SJCRH30 (cell line): ENCODE measurements at regions not wholly inside any gene's neighbourhood (a gene's known extent, or its start where the extent isn't known, plus 50 kb on each side); places are given as distances from the start of the nearest gene placed in this dataset.

ENCODE experiments used
- DNase-seq, 2 experiments: peaks; one replicate each; pipeline ENCODE4 v3.0.0-alpha.2; 2015 to 2020
- H3K27ac ChIP-seq: fragments of 250-450 bp; sonication (Bioruptor Pico); 2 replicates; pipeline ENCODE4 v1.5.1; 2020; ENCODE audit warnings: mild to moderate bottlenecking, moderate library complexity
- H3K27me3 ChIP-seq: fragments of 250-450 bp; sonication (Bioruptor Pico); 2 replicates; pipeline ENCODE4 v1.5.1; 2020; ENCODE audit warnings: mild to moderate bottlenecking, moderate library complexity
- H3K36me3 ChIP-seq: fragments of 250-450 bp; sonication (Bioruptor Pico); 2 replicates; pipeline ENCODE4 v1.5.1; 2020; ENCODE audit warnings: mild to moderate bottlenecking, moderate library complexity
- H3K4me1 ChIP-seq: fragments of 250-450 bp; sonication (Bioruptor Pico); 2 replicates; pipeline ENCODE4 v1.5.1; 2020; ENCODE audit warnings: mild to moderate bottlenecking, moderate library complexity
- H3K4me3 ChIP-seq: fragments of 250-450 bp; sonication (Bioruptor Pico); 2 replicates; pipeline ENCODE4 v1.5.1; 2020; ENCODE audit warnings: mild to moderate bottlenecking, moderate library complexity
- H3K9me3 ChIP-seq: fragments of 250-450 bp; sonication (Bioruptor Pico); replicated peaks from 2 replicates; pipeline ENCODE4 v1.5.1; 2020; ENCODE audit warnings: mild to moderate bottlenecking, moderate library complexity

DNA sequence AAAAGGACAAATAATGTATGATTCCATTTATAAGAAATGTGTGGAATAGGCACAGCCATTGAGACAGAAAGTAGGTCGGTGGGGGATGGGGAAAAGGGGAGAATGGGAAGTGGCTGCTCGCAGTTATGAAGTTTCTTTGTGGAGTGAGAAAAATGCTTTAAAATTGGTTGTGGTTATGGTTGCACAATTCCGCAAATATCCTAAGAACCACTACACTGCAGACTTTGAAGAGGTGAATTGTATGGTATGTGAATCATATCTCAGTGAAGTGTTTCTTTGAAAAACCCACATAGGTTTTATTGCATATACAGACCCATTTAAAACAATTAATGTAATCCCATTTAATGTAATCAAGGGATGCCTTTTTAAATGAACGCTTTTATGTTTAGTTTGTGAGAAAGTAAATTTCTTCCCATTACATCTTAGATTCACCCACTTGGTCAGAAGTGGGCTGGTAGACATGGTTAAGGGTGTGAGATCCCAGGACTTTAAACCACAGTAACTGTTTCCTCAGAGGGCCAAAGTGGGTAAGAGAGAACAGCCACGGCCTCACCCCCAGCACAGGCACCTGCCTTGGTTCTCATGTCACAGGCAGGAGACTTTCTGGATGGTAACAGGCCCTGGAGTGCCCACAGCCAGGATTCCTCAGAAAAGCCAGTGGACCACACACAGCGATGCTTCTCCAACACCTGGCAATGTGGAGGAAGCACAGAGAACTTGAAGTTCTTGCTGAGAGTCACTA lies 119.3 kb upstream of the GJB6 start:
- Histone ChIP-seq H3K4me3 (no peak overlapping the region), H3K36me3 (no peaks in the 10 kb centered on the region), H3K27me3 (no peaks in the 10 kb centered on the region), H3K9me3 (no peaks in the 10 kb centered on the region), H3K27ac (no peak overlapping the region), H3K4me1 (no peaks in the 10 kb centered on the region)
- DNase-seq, result no peak

DNA sequence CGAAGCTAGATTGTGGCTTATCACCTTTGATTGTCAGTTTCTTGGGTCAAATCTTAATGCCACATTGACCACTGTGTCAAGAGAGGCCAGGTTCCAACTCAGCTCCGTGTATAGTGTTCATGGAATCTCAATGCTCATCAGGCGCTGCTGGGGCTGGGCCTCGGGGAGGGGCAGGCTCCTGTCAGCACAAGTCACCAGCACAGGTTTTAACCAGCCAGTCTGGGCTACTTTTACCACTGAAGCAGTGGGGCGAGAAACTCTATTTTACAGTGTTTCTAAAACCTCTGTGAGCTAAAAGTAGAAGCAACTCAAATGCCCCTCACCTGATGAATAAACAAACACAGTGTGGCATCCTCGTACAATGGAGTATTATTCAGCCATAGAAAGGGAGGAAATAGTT lies 118.7 kb upstream of the GJB6 start:
- Histone ChIP-seq H3K36me3 (no peaks in the 10 kb centered on the region), H3K27me3 (no peaks in the 10 kb centered on the region), H3K4me1 (no peaks in the 10 kb centered on the region), H3K9me3 (no peaks in the 10 kb centered on the region), H3K4me3 (no peak overlapping the region), H3K27ac (no peak overlapping the region)
- no peak for DNase-seq

DNA sequence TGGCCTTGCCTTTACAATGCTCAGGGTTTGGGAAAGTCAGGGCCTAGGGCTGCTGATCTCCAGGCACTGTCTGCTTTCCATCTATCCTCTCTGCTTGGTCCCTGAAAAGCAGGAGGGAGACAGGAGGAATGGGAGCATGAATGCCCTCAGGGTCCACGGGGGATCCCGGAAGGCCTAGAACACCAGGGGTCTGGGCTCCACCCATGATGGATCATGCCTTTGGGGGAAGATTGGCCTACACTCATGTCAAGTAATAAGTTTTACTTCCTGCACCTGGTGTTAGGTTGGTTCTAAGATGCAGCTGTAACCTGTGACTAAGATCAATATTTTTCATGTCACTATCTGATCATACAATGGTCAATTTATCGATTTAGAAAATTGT lies 118.3 kb upstream of the GJB6 start:
- no peak overlapping the region for H3K4me3 ChIP-seq
- H3K4me1 ChIP-seq, result no peaks in the 10 kb centered on the region
- no peaks in the 10 kb centered on the region for H3K36me3 ChIP-seq
- DNase-seq, result no peak
- no peak overlapping the region for H3K27ac ChIP-seq
- no peaks in the 10 kb centered on the region for H3K9me3 ChIP-seq
- no peaks in the 10 kb centered on the region for H3K27me3 ChIP-seq

DNA sequence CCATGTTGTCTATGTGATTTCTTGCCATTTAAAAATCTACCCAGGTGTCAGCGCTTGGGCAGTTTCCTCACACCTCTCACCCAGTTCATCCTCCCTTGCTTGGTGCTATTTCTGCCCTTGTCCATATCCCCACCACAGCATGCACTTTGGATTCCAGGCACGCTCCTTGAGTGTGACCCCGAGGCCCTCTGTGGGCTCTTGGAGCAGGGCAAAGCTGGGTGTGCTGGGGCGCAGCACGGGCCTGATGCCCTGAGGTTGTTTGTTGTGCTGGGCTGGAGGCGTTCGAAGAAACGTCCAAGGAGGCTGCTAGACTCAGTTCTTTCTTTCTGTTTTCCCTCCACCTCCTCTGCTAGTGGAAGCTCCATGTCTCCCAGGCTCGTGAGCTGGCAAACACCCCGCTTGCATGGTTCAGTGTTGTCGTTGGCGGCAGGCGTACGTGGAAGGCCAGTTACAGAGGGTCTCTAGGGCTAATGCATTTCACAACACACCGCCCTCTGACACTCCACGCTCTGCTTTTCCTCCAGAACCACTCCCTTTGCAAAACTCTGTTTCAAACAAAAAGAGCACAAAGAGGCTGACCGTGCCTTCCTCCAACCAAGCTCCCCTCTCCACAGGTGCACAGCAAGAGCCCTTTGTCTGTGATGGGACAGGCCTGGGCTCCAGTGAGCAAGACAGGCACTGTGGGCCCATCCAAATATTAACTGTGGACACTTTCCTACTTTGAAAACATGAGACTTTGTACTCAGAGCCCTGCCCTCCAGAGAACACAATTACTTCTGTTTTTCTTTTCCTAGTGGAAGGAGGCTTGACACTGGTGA lies 117.7 kb upstream of the GJB6 start:
- no peak overlapping the region for H3K4me3 ChIP-seq
- H3K27ac ChIP-seq, result no peak overlapping the region
- H3K9me3 ChIP-seq, result no peaks in the 10 kb centered on the region
- DNase-seq, result no peak
- no peaks in the 10 kb centered on the region for H3K27me3 ChIP-seq
- no peaks in the 10 kb centered on the region for H3K36me3 ChIP-seq
- no peaks in the 10 kb centered on the region for H3K4me1 ChIP-seq

DNA sequence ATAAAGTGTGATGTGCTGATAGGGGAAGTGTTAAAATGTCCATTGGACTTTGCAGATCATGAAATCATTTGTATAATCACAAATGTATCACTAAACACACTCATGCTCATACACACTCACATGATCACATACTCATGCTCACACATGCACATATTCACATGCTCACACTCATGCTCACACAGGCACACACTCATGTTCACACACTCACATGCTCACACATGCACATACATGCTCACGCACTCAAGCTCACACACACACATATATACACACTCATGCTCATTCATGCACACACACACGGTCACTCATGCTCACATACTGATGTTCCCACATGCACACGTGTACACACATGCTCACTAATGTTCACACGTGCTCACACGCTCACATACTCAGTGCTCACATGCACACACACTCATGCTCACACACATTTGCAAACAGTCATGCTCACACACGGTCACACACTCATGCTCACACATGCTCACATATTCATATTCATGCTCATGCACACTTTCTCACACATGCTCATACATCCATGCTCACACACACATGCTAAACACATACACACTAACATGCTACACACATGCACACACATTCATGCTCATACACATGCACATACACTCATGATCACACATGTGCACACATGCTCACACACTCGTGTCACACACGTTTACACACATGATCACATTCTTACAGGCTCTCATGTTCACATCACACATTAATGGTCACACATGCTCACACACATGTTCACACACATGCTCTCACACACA lies 116.7 kb upstream of the GJB6 start:
- H3K4me1 ChIP-seq, result no peaks in the 10 kb centered on the region
- DNase-seq, result no peak
- H3K9me3 ChIP-seq, result no peaks in the 10 kb centered on the region
- H3K36me3 ChIP-seq, result no peaks in the 10 kb centered on the region
- H3K27me3 ChIP-seq, result no peaks in the 10 kb centered on the region
- H3K27ac ChIP-seq, result no peak overlapping the region
- no peak overlapping the region for H3K4me3 ChIP-seq

DNA sequence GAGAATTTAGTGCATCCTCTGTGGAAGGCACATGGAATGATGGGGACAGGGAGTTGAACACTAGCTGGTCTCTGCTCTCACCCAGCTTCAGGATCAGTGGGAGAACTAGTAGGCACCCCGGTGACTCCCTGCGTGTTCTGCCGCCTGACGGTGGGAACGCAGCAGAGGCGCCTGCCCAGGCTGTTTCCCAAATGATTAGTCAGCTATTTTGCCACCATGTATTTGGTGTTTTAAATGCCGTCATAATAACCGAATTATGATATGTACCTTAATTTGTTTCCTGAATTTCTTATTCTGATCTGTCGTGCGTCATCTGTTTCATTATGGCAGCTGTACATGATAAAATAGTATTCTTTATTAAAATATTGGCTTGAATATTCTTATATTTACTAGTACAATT lies 115.9 kb upstream of the GJB6 start:
- H3K36me3 ChIP-seq, result no peaks in the 10 kb centered on the region
- H3K4me1 ChIP-seq, result no peaks in the 10 kb centered on the region
- DNase-seq, result no peak
- H3K27ac ChIP-seq, result no peak overlapping the region
- no peaks in the 10 kb centered on the region for H3K9me3 ChIP-seq
- H3K4me3 ChIP-seq, result no peak overlapping the region
- no peaks in the 10 kb centered on the region for H3K27me3 ChIP-seq

DNA sequence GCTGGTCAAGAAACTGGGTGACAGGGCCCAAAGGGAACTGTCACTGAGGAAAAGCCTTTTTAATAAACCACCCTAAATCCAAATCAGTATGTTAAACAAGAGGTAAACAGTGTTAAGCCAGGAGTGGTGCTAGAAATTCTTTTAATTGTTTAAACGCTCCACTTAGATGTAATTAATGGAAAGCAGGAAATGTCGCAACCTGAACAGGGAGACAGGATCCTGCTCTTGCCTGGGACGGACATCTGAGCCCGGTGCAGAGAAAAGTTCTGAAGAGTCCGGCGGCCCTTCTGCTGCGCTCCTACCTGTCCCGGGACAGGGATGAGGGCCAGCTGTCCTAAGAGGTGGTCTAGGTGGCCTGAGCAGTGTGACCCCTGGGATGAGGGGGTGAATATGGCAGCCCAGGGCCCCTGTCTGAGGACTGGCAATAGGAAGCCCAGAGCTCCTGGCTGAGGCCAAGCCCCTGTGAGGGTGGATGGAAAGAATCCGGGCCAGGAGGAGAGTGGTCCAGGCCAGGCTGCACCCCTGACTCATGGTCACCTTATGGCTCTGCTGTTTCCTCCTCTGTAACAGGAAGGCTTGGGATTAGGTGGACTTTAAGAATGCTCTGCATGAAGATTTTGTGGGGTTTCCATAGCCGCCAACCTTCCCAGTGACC lies 112.8 kb upstream of the GJB6 start:
- H3K4me1 ChIP-seq, result no peaks in the 10 kb centered on the region
- H3K9me3 ChIP-seq, result no peaks in the 10 kb centered on the region
- H3K27me3 ChIP-seq, result peaks cover 2% of the 10 kb centered on the region; the same call in 1 of the 2 replicates

DNA sequence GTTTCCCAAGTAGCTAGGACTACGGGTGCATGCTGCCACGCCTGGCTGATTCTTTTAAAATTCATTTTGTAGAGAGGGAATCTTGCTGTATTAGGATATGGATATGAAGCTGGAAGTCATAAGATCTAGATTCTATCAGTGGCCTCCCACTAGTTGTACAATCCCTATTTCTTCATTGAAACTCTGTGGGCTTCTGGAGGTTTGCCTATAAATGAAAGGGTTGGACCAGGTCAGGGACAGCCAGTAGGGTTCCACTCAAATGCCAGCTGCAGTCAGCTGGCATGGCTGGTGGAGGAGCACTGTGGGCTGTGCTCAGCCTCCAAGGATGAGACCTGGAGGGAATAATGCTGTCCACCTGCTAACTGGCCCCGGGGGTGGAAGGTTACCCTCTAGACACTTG lies 110.2 kb upstream of the GJB6 start:
- Histone ChIP-seq H3K27ac (no peak overlapping the region), H3K9me3 (no peaks in the 10 kb centered on the region), H3K4me1 (no peaks in the 10 kb centered on the region), H3K27me3 (peaks cover 6% of the 10 kb centered on the region; the same call in 1 of the 2 replicates), H3K36me3 (no peaks in the 10 kb centered on the region), H3K4me3 (no peak overlapping the region)
- no peak for DNase-seq

More for the DNA sequence above, 112.8 kb upstream of the GJB6 start:
- no peak overlapping the region for H3K27ac ChIP-seq
- DNase-seq, result no peak
- no peak overlapping the region for H3K4me3 ChIP-seq
- no peaks in the 10 kb centered on the region for H3K36me3 ChIP-seq

DNA sequence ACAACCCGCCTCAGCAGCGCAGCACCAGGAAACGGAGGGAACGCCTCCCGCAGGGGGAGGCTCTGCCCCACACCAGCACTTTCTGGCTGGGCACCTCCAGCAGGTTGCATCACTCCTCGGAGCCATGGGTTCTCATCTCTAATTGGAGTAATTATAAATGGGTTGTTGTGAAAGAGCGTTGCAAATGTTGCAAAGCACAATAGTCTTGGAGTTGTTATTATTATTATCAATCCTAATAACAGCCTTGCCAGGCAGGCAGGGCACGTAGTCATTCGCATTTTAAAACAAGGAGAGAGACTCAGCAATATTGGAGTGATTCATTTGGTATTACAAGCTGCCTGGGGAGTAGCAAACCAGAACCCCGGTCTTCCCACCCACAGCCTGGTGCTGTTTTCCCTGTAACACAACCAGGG lies 108.6 kb upstream of the GJB6 start:
- DNase-seq, result no peak

DNA sequence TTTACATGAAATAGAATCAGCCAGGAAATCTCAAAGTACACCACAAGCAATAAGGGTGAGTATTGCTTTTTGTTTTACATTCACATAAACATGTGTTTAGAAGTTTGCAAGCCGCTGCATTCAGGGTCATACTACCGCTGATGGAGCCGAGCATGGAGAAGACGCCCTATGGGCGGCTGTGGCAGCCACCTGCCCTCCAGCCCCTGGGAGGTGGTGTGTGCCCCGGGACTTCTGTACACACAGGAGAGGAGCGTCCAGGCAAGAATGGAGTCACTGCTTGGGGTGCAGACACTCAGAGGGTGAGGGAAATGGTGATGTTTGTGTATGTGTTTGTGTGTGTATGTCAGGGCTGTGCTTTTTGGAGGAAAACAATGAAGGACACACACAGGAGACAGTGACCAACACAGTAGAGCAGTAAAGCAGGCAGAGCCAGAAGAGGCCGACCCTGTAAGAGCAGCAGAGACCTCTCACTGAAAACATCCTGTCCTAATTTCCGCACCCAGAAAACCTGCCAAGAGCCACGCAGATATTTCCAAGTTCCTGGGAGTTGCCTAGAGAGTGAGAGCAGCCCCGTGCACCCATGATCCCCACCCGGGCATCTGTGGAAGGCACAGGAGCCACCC lies 108.1 kb upstream of the GJB6 start:
- Histone ChIP-seq H3K4me3 (no peak overlapping the region), H3K27me3 (peaks cover 6% of the 10 kb centered on the region; the same call in 1 of the 2 replicates), H3K36me3 (no peaks in the 10 kb centered on the region), H3K27ac (no peak overlapping the region), H3K4me1 (no peaks in the 10 kb centered on the region), H3K9me3 (no peaks in the 10 kb centered on the region)
- no peak for DNase-seq

More for the DNA sequence above, 108.6 kb upstream of the GJB6 start:
- Histone ChIP-seq H3K27me3 (peaks cover 6% of the 10 kb centered on the region; the same call in 1 of the 2 replicates), H3K4me1 (no peaks in the 10 kb centered on the region), H3K4me3 (no peak overlapping the region), H3K9me3 (no peaks in the 10 kb centered on the region), H3K36me3 (no peaks in the 10 kb centered on the region), H3K27ac (no peak overlapping the region)

DNA sequence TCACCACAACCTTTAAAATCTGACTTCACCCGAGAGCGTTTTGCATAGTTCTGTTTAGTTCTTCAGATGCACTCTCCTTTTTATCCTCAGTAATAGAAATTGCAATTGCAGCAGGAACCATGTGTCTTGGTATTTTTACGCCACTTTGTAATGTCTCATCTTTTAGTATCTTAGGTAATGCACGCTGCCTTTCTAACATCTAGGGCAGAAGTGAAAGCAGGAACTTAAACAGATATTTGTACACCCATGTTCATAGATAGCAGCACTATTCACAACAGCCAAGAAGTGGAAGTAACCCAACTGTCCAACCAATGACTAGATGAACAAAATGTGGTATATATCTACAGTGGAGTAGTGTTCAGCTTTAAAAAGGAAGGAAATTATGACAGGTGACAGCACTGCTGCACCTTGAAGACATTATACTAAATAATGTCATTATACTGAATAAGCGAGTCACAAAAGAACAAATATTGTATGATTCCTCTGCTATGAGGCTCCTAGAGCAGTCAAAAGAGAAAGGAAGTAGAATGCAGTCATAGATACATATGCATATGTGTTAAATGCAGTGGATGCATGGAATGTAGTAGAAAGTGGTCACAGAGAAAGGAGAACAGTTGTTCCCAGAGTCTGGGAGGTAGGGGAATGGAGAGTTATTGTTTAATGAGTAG lies 105.9 kb upstream of the GJB6 start:
- no peaks in the 10 kb centered on the region for H3K36me3 ChIP-seq
- peaks cover 6% of the 10 kb centered on the region; the same call in 1 of the 2 replicates for H3K27me3 ChIP-seq
- no peaks in the 10 kb centered on the region for H3K9me3 ChIP-seq
- no peak overlapping the region for H3K4me3 ChIP-seq
- no peak for DNase-seq
- H3K27ac ChIP-seq, result no peak overlapping the region
- no peaks in the 10 kb centered on the region for H3K4me1 ChIP-seq

DNA sequence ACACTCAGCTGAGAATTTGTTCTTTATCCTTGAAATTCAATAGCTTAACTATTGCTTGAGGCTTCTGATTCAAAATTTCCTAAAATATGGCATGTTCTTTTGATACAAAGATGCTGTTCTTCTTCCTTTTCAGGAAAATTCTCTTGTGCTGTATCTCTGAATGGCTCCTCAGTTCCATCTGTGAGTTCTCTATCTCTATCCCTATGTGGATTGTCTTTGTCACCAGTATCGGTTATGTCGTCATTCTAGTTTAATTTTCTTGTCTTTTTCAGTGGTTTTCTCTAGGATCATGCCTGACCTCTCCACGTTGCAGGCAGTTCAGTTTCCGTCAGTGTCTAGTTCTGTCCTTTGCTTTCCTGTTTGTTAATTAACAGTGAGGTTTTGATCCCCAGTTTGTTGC lies 104.6 kb upstream of the GJB6 start:
- Histone ChIP-seq H3K36me3 (no peaks in the 10 kb centered on the region), H3K4me1 (no peaks in the 10 kb centered on the region), H3K4me3 (no peak overlapping the region), H3K9me3 (no peaks in the 10 kb centered on the region), H3K27ac (no peak overlapping the region), H3K27me3 (peaks cover 6% of the 10 kb centered on the region; the same call in 1 of the 2 replicates)
- no peak for DNase-seq

DNA sequence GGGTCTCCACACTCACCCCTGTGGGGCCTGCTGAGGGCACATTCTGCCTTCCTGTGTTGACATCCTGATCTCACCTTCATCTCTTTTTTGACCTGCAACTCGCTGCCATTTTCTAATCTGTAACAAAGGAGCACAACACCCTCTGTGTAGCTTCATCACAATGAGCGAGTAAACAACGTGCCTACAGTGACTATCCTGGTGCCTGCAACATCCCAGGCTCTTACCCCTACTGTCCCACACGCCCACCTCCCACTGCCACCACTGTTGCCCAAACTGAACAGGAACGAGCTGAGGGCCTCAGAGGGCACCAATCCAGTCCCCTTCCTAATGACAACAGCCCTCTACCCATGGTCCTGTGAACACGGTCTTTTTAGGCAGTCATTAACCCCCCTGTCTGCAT lies 102.2 kb upstream of the GJB6 start:
- H3K4me3 ChIP-seq, result no peak overlapping the region
- H3K4me1 ChIP-seq, result no peaks in the 10 kb centered on the region
- no peak overlapping the region for H3K27ac ChIP-seq
- H3K9me3 ChIP-seq, result no peaks in the 10 kb centered on the region
- no peaks in the 10 kb centered on the region for H3K36me3 ChIP-seq
- DNase-seq, result no peak
- no peaks in the 10 kb centered on the region; the same call in 1 of the 2 replicates for H3K27me3 ChIP-seq
